ENCODE measurements at regions not wholly inside any gene's neighbourhood (a gene's known extent, or its start where the extent isn't known, plus 50 kb on each side); places are given as distances from the start of the nearest gene placed in this dataset.

- DNase-seq (ENCODE audit: low spot score): no peak
Measured at GRCh38 chr20:58069207-58069606, 159.2 kb downstream of the ANKRD60 start.

GRCh38 chr20:58065508-58066361 lies 162.7 kb downstream of the ANKRD60 start:
- DNase-seq (ENCODE audit: low spot score): no peak

GRCh38 chr20:58064411-58065010 lies 163.9 kb downstream of the ANKRD60 start:
- DNase-seq (ENCODE audit: low spot score): no peak

- no peak for DNase-seq (ENCODE audit: low spot score)
Measured at GRCh38 chr20:58059260-58059544, 169.3 kb downstream of the ANKRD60 start.

- DNase-seq (ENCODE audit: low spot score): no peak
Measured at GRCh38 chr20:58058421-58059259, 169.8 kb downstream of the ANKRD60 start.

- DNase-seq (ENCODE audit: low spot score): no peak
Measured at GRCh38 chr20:58056921-58057686, 171.3 kb downstream of the ANKRD60 start.

- DNase-seq (ENCODE audit: low spot score): no peak
Measured at GRCh38 chr20:58056021-58056591, 172.3 kb downstream of the ANKRD60 start.

- DNase-seq (ENCODE audit: low spot score): no peak
Measured at GRCh38 chr20:58054780-58055373, 173.6 kb downstream of the ANKRD60 start.

GRCh38 chr20:58054082-58054779 lies 174.2 kb downstream of the ANKRD60 start:
- no peak for DNase-seq (ENCODE audit: low spot score)

GRCh38 chr20:58053391-58054055 lies 174.9 kb downstream of the ANKRD60 start:
- no peak for DNase-seq (ENCODE audit: low spot score)

GRCh38 chr20:58051367-58051766 lies 177.1 kb downstream of the ANKRD60 start:
- no peak for DNase-seq (ENCODE audit: low spot score)

GRCh38 chr20:58048096-58048702 lies 180.3 kb downstream of the ANKRD60 start:
- DNase-seq (ENCODE audit: low spot score): no peak

- no peak for DNase-seq (ENCODE audit: low spot score)
Measured at GRCh38 chr20:58046311-58046710, 182.1 kb downstream of the ANKRD60 start.

GRCh38 chr20:58045579-58045978 lies 182.9 kb downstream of the ANKRD60 start:
- no peak for DNase-seq (ENCODE audit: low spot score)

GRCh38 chr20:58044931-58045555 lies 183.4 kb downstream of the ANKRD60 start:
- DNase-seq (ENCODE audit: low spot score): no peak

- no peak for DNase-seq (ENCODE audit: low spot score)
Measured at GRCh38 chr20:58044286-58044685, 184.2 kb downstream of the ANKRD60 start.

- no peak for DNase-seq (ENCODE audit: low spot score)
Measured at GRCh38 chr20:58043236-58044140, 185.0 kb downstream of the ANKRD60 start.

- DNase-seq (ENCODE audit: low spot score): no peak
Measured at GRCh38 chr20:58042591-58042990, 185.9 kb downstream of the ANKRD60 start.
